Tibial nerve (tissue), 4 donors: ENCODE measurements at regions not wholly inside any gene's neighbourhood (a gene's known extent, or its start where the extent isn't known, plus 50 kb on each side); places are given as distances from the start of the nearest gene placed in this dataset.
"Not testable (repeated sequence)": the region's sequence is repeated elsewhere in the genome, so short reads cannot be mapped to it uniquely, and the experiment has no call there.

Experiments
- CTCF ChIP-seq, 5 experiments: fragments of 200-600 bp in 3 of 5; fragments of 450-650 bp in 2 of 5; sonication (generic) in 3 of 5; IDR thresholded peaks; one replicate each; pipeline ENCODE4 v1.5.1; 2016 to 2019; ENCODE audit warnings: antibody characterized with exemption in 5 of 5, mild to moderate bottlenecking in 3 of 5, moderate library complexity in 2 of 5
- EP300 ChIP-seq, 2 donors: sonication (generic); formaldehyde crosslinking; IDR thresholded peaks; one replicate each; pipeline ENCODE4 v1.6.1; 2017; ENCODE audit warnings: antibody characterized with exemption in 2 of 2, mild to moderate bottlenecking in 1 of 2
- POLR2A ChIP-seq, 2 donors: fragments of 450-650 bp; IDR thresholded peaks; one replicate each; pipeline ENCODE4 v1.6.1; 2017; ENCODE audit warnings: antibody characterized with exemption in 2 of 2, mild to moderate bottlenecking in 2 of 2, moderate library complexity in 2 of 2

GRCh38 chr5:154633744-154634143 lies 121.4 kb upstream of the LARP1 start:
- not testable (repeated sequence) for TF ChIP-seq CTCF, POLR2A, EP300 (IDR thresholded peaks at IDR 0.05)
